DMS79 (cell line): ENCODE measurements at regions not wholly inside any gene's neighbourhood (a gene's known extent, or its start where the extent isn't known, plus 50 kb on each side); places are given as distances from the start of the nearest gene placed in this dataset.

Experiments used
- DNase-seq: peaks from one replicate; lab custom pipeline; 2025; lab: John Stamatoyannopoulos, UW

DNA sequence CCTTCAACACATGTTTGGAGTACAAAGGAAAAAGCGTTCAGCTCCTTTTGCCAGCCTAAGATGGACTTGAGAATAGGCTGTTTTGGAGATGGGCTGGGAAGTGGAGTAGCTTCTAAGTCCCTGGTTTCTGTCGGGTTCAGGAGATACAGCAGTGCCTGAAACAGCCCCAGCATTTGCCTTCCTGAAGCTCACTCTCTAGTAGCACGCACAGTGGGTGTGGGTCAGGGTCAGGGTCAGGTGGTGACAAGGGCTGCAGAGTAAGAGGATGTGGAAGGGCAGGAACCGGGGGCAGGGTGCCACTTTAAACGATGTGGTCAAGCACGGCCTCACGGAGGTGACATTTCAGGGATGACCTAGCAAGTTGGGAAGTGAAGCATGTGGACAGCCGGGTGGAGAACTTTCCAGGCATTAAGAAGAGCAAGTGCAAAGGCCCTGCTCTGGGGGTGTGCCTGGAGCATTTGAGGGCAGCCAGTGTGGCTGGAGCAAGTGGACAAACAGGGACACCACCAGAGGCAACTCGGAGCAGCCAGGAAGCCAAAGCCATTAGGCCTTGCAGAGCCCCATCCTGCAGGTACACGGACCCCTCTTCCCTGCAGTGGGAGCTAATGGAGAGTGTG is 382.2 kb upstream of the ZMIZ1 start:
- DNase-seq, result no peak

DNA sequence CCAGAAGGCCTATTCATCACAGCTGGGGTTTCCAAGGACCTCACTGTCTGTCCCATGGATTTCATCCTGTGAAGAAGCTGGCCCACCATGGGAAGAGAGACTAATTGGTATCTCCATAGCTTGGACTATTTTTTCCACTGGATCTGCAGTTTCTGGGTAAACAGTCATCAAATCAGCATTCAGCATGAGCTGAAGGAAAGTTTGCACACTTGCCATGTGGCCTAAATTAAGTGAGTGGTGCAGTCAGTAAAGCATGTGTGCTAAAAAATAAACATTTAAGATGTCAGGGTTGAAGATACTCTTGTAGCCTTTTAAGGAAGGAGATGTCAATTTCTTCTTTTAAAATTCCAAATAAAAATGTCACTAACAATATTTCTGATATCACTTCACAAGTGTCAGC is 381.1 kb upstream of the ZMIZ1 start:
- DNase-seq, result no peak

DNA sequence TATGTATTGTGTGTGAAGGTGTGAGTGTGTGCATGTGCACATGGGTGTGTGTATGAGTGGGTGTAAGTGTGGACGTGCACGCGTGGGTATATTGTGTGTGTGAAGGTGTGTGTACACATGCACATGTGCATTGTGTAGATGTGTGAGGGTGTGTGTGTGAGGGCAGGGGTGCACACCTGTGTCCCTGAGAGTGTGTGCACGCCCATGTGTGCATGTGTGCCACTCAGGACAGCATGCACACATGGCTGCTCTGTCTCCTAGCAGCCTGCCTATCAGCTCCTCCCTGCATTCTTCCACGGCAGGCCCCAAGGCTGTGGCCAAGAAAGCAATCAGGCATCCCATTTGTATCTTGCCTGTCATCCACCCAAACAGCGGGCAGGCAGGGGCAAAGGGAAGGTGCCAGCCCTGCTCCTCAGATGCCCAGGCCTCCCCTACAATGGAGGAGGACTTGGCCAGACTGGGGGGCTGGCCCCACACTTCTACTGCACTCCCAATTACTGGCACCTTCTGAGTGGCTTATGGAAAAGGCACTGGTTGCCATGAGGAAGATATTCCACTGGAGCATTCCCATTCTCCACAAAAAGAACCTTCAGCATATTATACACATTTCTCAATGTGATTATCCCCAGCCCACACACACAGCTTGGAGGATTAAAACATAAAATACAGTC is 380.4 kb upstream of the ZMIZ1 start:
- peak; percentile 22 for DNase-seq

DNA sequence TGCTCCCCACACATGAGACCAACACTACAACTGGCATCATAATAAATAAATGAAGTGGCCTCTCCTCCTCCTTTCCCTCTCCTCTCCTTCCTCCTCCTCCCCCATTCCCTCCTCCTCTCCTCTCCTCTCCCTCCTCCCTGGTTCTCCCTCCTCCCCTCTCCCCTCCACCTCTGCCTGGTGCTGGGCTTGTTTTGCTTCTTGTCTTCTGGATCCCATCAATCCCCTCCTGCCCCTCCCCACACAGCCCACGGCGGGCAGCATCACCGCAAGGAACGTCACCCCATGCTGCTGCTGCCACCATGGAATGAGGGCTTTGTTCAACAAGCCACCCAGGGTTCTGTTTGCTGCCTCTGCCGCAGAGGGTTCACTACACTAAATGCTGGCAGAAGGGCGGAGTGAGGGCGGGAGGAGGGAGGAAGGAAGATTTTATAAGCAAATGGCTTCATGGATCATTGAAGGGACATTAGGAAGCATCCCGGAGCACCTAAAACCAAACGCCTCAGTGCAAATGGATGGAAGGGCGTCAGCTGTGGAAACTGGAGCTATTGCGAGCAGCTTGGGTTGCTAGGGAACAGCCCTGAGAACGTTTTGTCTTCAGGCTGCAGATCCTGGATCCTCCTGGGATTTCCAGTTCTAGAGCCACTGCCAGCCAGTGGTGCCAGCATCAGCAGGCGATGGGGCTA is 379.7 kb upstream of the ZMIZ1 start:
- DNase-seq, result peak; percentile 94

DNA sequence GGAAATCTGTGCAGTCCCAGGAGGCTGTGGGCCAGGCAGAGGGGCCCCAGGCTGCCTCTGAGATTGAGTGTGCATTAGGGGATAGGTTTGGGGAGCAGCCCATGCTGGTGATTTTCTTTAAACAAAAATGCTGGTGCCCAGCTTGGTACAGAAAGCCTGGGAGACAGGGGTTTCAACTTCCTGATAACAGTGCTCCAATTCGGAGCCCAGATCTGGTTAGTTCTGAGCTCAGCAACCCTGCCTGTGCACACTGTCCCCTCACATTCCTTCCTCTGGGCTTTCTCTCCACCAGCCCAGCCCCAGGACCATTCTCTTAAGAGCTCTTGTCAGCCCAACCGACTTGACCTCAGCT is 379.2 kb upstream of the ZMIZ1 start:
- DNase-seq, result peak; percentile 31

DNA sequence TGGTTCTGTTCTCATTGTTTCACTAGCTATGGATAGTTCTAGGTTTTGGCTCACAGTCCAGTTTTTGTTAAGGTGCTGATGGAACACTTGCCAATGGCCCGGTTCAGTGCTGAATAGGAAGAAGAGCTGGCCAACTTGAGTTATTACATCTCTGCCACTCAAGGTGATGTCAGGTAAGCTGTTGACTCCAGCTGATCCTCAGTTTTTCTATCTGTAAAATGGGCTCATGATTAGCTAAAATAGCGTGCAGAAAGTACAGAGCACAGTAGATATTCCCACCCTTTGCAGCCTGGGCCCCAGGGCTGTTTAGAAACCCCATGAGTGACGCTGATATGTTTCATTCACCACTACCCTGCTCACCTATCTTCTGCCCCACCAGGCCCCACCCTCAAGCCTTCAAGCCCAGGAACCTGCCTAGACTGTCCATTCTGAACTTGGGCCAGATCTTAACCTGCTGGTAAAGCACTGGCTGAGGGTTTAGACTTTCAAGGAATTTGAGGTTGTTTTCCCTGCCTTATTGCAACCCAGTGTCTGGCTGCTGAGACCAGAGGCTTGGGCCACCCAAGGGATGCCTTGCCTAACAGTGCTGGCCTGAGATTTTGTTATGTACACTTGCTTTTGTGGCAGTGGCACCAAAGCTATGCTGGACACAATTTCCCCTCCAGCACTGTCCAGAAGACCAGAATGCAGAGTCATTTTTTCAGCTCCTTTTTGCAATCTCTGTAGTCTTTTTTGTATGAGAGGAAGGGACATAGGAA is 378.2 kb upstream of the ZMIZ1 start:
- no peak for DNase-seq

DNA sequence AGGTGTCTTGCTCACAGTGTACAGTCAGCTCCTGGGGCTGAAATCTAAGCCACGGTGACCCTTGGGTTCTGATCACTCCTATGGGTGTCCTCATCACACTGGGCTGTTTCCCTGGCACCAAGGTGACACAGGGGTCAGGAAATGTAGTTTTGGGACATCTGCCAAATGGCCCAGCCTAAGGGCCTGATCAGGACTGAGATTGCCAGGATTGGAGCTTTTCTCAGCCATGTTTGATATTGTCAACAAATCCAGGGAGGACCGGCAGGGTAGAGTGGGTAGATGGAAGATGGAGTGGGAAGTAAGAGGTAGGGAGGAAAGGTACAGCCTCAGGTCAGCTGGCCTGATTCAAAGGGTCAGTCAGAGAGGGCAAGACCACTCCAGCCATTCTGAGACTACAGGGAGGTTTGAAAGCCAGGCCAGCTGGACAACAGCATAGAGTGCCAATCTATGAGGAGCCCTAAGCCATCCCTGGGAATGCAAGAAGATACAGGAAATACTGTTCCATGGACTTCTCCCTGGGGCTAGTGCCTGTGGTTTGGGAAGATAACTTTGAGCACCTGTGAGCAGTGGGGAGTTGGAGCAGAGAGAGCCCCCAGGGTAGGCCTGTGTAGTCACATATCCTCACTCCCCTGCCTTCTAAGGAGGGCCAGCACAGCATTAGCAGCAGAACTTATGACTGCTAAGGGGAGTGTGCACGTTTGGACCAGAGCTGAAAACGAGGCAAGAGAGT is 377.3 kb upstream of the ZMIZ1 start:
- DNase-seq, result no peak

DNA sequence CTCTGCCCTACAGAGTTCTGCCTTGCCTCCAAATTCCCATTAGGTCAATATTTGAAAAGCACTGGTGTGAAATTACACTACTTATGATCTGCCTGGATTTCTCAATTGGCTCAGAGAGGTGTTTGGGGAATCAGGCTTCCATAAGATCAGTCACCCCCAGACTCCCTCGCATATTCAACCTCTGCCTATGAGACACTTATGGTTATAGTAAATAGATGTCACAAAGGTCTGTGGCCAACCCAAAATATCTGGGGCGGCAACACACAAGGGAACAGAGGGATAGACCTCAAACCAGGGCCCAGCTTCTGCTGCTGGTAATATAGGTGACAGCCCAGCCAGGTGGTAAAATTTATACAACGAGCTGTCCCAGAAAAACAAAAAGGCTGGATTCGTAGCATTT is 376.7 kb upstream of the ZMIZ1 start:
- no peak for DNase-seq

DNA sequence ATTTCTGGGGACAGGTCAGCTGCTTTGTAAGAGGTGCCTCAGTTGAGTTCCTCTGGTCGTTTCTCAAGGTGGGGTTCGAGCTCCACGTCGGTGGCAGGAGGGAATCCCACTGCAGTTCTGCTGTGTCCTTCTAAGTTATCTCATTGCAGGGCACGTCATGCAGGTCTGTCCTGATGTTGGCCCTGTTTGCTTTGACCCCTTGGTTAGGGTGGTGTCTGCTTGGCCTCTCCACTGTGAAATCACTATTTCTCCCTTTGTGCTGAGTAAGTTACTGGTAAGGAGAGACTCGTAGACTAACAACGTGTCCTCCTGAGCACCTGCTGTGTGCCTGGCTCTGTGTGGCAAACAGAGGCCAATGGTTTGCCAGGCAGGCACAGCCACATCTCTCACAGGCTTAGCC is 372.9 kb upstream of the ZMIZ1 start:
- no peak for DNase-seq

DNA sequence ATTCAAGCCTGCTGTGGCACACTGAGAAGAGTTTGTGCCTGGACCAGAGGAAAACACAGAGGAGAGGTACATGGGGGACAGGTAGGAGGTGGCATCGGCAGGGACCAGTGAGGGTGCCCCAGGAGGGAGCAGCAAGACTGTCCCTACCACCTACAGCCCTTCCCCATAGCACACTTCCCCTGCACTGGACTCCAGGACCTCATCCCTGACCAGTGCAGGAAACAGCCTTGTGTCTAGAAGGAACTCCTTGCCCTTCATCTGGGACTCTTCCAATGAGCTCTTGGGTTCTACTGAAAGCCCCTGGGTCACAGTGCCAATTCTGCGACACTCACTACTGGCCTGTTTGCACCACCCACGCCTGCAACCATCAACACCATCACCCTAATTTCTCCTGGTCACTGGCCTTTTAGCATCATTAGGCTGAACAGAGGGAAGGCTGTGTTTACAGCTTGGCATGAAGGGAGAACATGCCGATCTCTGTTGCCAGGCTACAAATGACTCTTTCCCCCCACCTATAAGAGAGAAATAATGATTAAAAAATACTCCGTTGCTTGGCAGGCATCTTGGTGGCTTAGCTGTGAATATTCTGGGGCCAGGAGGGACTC is 371.9 kb upstream of the ZMIZ1 start:
- no peak for DNase-seq

DNA sequence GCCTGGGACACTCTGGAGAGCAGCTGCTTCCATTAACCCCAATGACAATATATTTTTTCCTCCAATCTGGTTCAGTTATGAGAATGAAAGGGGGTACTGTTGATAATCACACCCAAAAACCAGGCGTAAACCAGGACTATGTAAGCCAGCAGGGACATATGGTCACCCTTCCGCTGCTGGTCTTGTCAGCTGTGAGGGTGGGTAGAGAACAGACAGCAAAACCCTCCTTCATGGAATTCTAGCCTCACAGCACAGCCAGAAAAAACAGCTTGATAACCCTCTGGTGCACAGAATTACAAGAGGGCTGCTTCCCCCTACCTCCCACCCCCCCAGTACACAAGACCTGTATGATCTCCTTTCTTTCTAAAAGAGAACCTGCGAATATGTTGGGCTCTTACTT is 368.8 kb upstream of the ZMIZ1 start:
- DNase-seq, result no peak

DNA sequence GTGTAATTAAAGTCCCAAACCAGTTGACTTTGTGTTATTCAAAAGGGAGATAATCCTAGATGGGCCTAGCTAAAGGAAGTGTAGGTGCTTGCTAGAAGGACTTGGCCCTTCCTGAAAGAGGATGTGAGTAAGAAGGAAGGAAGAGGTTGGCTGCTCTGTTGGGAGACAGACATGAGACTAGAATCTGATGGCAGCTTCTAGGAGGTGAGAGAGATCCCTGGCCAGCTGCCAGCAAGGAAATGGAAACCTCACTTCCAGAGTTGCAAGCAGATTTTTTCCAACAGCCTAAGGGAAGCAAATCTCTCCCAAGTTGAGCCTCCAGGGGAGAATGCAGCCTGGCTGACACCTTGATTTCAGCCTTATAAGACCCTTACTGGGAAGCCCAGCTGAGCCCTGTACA is 368.4 kb upstream of the ZMIZ1 start:
- DNase-seq, result no peak

DNA sequence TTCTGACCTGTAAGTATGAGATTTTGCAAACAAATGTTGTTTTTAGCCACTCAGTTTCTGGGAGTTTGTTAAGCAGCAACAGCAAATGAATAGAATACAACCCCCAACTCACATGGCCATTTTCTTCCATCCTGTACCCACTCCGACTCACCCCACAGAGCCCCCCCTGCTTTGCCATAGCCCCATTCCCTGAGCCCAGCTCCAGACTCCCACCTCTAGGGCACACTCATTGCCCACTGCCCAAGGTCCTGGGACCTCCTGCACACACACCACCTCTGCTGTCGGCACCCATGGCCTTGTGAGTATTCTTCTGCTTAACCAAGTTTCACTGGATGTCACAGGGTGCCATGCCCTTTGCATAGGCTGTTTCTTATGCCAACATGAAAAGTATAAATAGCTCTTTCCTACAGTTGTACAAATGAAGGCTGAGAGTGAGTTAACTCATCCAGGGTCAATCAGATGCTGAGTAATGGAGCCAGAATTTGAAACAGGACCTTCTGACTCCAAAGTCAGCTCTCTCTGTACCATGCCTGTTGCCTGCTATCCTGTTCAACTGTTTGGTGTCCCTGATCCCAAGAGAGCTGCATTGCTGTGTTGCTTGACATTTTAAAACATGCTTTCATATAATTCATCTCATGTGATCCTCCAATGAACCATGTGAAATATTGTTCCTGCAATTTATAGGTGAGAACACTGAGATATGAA is 367.8 kb upstream of the ZMIZ1 start:
- no peak for DNase-seq

DNA sequence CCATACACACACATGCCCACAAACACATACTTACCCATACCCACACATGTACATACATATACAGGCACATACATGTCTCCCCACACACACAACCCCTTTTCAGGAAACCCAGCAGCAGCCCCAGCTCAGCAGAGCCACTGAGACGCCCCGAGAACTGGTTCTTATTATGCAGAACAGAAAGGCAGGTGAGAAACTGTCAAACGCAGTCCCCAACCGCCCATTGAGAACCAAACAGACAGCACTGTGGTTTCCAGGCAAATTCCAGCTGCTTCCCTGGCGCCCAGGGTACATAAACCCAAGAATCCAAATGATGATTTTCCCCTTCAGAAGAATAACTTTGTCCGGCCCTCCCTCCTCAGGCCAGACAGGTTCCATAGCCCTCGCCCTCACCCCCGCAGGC is 366.6 kb upstream of the ZMIZ1 start:
- DNase-seq, result no peak

DNA sequence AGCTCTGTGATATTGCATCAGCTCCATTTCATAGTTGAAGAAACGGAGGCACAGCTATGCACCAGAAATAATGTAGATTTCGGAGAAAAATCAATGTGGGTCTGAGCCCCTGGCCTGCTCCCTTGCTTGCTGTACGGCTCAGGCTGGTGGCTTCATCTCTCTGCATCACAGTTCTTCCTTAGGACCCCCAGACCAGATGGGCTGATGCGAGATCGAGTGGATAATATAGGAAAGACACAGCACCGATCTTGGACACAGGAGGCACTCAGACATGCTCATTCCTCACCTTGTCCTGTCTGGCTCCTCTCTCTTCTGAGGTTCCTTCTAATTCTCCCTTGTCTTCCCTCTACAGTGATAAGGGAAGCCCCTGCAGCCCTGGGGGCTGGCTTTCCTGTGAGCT is 365.9 kb upstream of the ZMIZ1 start:
- no peak for DNase-seq

DNA sequence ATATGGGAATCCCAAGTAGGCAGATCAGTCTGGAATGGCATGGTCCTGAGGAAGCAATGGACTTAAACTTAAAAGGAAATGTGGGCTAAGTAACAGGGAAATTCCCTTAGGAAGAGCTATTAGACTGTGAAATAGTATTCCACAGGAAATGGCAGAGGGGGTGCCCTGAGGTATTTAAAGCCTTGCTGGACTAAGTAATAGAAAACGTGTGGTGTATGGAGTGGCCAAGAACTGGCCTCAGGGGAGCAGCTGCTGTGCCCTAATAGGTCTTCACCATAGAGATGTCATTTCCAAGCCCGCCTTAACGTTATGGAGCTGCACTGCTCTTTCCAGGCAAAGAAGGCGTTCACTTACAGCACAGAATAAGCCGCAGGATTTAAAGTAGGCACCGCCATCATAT is 365.2 kb upstream of the ZMIZ1 start:
- no peak for DNase-seq

DNA sequence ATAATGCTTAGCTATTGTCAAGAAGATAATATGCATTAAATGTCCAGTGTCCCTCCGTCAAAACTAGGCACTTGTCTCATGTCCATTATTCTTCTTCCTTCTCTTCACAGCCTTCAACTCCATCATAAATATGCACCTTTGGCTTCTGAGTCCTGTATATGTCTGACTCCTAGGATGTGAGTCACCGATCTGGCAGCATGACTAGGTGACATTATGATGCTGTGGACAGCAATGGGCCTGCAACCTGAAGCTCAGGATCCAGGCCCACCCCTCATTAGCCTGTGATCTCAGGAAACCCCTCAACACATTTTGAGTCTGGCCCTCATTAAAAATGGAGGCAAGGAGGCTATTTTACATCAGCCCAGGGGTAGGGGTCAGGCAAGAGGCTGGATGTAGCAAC is 362.5 kb upstream of the ZMIZ1 start:
- no peak for DNase-seq

DNA sequence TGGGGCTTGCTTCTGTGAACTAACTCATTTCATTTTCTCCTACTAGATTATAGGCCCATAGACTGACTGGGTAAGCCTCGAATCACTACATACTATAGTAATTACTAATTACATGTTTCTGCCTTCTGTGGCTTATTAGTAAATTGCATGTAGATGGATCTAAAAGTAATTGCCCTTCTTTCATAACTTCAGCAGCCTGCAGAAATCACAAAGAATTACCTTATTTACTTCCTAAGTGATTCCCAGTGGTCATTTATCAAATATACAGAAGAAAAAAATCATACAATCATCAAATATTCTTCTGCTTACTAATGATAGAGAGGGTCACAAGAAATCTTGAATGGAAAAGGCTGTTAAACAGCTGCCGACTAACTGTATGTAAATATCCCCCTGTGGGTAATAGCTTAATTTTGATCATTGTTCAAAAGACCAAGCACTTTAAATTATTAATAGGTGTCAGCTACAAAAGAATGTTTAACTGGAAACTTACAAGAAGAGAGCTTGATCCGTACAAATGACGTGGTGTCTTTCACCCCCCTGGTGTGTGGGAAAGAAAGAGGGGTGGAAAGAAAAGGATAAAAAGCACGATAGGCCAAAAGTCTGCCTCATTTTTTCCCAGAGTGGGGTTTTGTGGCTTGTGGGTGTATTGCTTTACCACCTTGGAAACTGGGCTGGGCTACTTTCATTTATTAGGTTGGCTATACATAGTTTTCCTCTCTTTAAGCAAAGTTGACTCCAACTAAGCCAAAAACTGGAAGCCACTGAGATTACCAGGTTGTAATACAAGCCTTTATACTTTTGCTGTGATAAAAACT is 361.8 kb upstream of the ZMIZ1 start:
- no peak for DNase-seq

DNA sequence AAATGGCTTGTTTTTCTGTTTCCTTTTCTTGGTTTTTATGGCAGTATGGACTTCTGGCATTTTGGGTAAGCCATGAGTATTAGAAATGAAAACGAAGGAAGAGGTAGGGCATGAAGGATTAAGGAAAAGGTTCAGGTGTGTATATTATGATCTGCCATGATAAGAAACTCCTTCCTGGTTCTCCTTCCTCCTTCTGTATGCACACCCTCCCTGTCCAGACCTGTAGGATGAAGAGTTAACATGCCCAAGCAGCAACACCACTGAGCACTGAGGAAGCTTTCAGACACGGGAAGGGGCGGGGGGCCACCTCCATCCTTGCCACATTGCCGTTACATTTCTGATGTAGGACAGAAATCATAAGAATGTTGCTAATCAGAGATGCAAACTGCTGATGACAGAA is 361.0 kb upstream of the ZMIZ1 start:
- no peak for DNase-seq

DNA sequence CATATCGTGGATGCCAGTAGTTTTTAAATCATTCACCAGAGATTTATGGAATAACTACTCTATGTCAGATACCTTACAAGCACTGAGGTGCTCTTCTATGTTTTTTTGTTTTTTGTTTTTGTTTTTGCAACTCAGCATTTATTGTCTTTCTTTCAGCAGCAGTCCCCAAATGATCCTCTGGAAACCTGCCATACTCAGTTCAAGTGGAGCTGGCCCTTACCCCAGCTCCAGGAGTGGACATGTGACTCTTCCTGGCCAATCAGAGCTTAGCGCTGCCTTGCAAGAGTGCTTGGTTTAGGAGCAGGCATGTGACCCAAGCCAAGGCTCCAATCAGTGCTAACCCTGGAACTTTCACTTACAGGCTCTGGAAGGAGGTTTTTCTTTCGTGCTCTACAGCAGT is 356.6 kb upstream of the ZMIZ1 start:
- peak; percentile 17 for DNase-seq
